ENCODE measurements at regions not wholly inside any gene's neighbourhood (a gene's known extent, or its start where the extent isn't known, plus 50 kb on each side); places are given as distances from the start of the nearest gene placed in this dataset.

GRCh38 chr16:5907544-5907943 lies 809.9 kb upstream of the EEF2KMT start:
- TF ChIP-seq ARNT (IDR thresholded peaks at IDR 0.05) (no peak), FOXA1 (IDR thresholded peaks at IDR 0.05) (no peak), NFRKB (IDR thresholded peaks at IDR 0.05) (no peak), BHLHE40 (IDR thresholded peaks at IDR 0.05; ENCODE audit: borderline replicate concordance) (no peak)
- TF ChIP-seq, protein P1, sequence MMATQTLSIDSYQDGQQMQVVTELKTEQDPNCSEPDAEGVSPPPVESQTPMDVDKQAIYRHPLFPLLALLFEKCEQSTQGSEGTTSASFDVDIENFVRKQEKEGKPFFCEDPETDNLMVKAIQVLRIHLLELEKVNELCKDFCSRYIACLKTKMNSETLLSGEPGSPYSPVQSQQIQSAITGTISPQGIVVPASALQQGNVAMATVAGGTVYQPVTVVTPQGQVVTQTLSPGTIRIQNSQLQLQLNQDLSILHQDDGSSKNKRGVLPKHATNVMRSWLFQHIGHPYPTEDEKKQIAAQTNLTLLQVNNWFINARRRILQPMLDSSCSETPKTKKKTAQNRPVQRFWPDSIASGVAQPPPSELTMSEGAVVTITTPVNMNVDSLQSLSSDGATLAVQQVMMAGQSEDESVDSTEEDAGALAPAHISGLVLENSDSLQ (IDR thresholded peaks at IDR 0.05) = no peak
